Limb (tissue), 2 donors: ENCODE measurements at regions not wholly inside any gene's neighbourhood (a gene's known extent, or its start where the extent isn't known, plus 50 kb on each side); places are given as distances from the start of the nearest gene placed in this dataset.
A peak's percentile ranks its signal among the peaks of the same experiment; 100 is the strongest.

Experiments
- DNase-seq, 2 donors: peaks; one replicate each; pipeline ENCODE4 v3.0.0-alpha.2; 2016; ENCODE audit errors: extremely low spot score in 2 of 2

GRCh38 chr18:29009250-29009803 lies 832.4 kb upstream of the CDH2 start:
- DNase-seq, result no peak

GRCh38 chr18:29008809-29009208 lies 831.9 kb upstream of the CDH2 start:
- no peak for DNase-seq

GRCh38 chr18:29007986-29008654 lies 831.2 kb upstream of the CDH2 start:
- DNase-seq, result no peak

- DNase-seq, result no peak
Measured at GRCh38 chr18:29004921-29005320, 828.0 kb upstream of the CDH2 start.

- no peak for DNase-seq
Measured at GRCh38 chr18:29003194-29003593, 826.3 kb upstream of the CDH2 start.

GRCh38 chr18:29002747-29003146 lies 825.8 kb upstream of the CDH2 start:
- DNase-seq, result no peak

- DNase-seq, result no peak
Measured at GRCh38 chr18:28999726-29000125, 822.8 kb upstream of the CDH2 start.

- DNase-seq, result no peak
Measured at GRCh38 chr18:28995319-28995718, 818.4 kb upstream of the CDH2 start.

- DNase-seq, result no peak
Measured at GRCh38 chr18:28984731-28985130, 807.8 kb upstream of the CDH2 start.

GRCh38 chr18:28974504-28974903 lies 797.6 kb upstream of the CDH2 start:
- no peak for DNase-seq

GRCh38 chr18:28973324-28973723 lies 796.4 kb upstream of the CDH2 start:
- no peak for DNase-seq

GRCh38 chr18:28972333-28972907 lies 795.5 kb upstream of the CDH2 start:
- no peak for DNase-seq

- DNase-seq, result peak in 1 of 2 donors; percentile 18
Measured at GRCh38 chr18:28963481-28963880, 786.6 kb upstream of the CDH2 start.

- no peak for DNase-seq
Measured at GRCh38 chr18:28961669-28962228, 784.8 kb upstream of the CDH2 start.

GRCh38 chr18:28960146-28960545 lies 783.2 kb upstream of the CDH2 start:
- no peak for DNase-seq

- no peak for DNase-seq
Measured at GRCh38 chr18:28952339-28952738, 775.4 kb upstream of the CDH2 start.

GRCh38 chr18:28947900-28948299 lies 771.0 kb upstream of the CDH2 start:
- no peak for DNase-seq

GRCh38 chr18:28946471-28946870 lies 769.5 kb upstream of the CDH2 start:
- DNase-seq, result no peak

- no peak for DNase-seq
Measured at GRCh38 chr18:28922936-28923335, 746.0 kb upstream of the CDH2 start.

GRCh38 chr18:28916456-28916855 lies 739.5 kb upstream of the CDH2 start:
- no peak for DNase-seq

- no peak for DNase-seq
Measured at GRCh38 chr18:28905509-28905908, 728.6 kb upstream of the CDH2 start.

- no peak for DNase-seq
Measured at GRCh38 chr18:28904789-28905364, 727.9 kb upstream of the CDH2 start.

GRCh38 chr18:28903306-28903705 lies 726.4 kb upstream of the CDH2 start:
- no peak for DNase-seq
